Mesenchymal stem cell (in vitro differentiated cells and primary cell): ENCODE measurements at regions not wholly inside any gene's neighbourhood (a gene's known extent, or its start where the extent isn't known, plus 50 kb on each side); places are given as distances from the start of the nearest gene placed in this dataset.
"Not testable (repeated sequence)": the region's sequence is repeated elsewhere in the genome, so short reads cannot be mapped to it uniquely, and the experiment has no call there.

Source experiments
- DNase-seq: peaks from one replicate; pipeline ENCODE4 v3.0.0-alpha.2; 2013
- H2AFZ ChIP-seq: one replicate; pipeline ENCODE4 v1.6.1; 2013; ENCODE audit warnings: low read depth, mild to moderate bottlenecking, control low read depth, inconsistent platforms, low read length, moderate library complexity
- H2AK5ac ChIP-seq: 2 replicates; pipeline ENCODE4 v1.6.1; 2013; ENCODE audit warnings: low read length, moderate library complexity, mild to moderate bottlenecking, inconsistent platforms; ENCODE audit not compliant: severe bottlenecking
- H2BK120ac ChIP-seq: one replicate; pipeline ENCODE4 v1.6.1; 2013; ENCODE audit warnings: low read depth, mild to moderate bottlenecking, inconsistent platforms, low read length, moderate library complexity
- H2BK12ac ChIP-seq, 2 experiments: one replicate each; pipeline ENCODE4 v1.6.1; 2013; ENCODE audit warnings: inconsistent platforms in 2 of 2, low read length in 2 of 2, mild to moderate bottlenecking in 2 of 2, moderate library complexity in 2 of 2, control low read depth in 1 of 2
- H2BK15ac ChIP-seq: one replicate; pipeline ENCODE4 v1.6.1; 2013; ENCODE audit warnings: mild to moderate bottlenecking, low read depth, inconsistent platforms; ENCODE audit not compliant: poor library complexity, severe bottlenecking
- H2BK5ac ChIP-seq: 2 replicates; pipeline ENCODE4 v1.6.1; 2013; ENCODE audit warnings: low read depth, mild to moderate bottlenecking, low read length, control low read depth, inconsistent platforms; ENCODE audit not compliant: poor library complexity, severe bottlenecking
- H3K14ac ChIP-seq, 2 experiments: one replicate each; pipeline ENCODE4 v1.6.1; 2013; ENCODE audit warnings: inconsistent platforms in 2 of 2, low read length in 2 of 2, control low read depth in 1 of 2, mild to moderate bottlenecking in 1 of 2, moderate library complexity in 1 of 2
- H3K18ac ChIP-seq, 2 experiments: one replicate each; pipeline ENCODE4 v1.6.1; 2013; ENCODE audit warnings: inconsistent platforms in 2 of 2, low read length in 2 of 2, control low read depth in 1 of 2, low read depth in 1 of 2, mild to moderate bottlenecking in 1 of 2
- H3K23ac ChIP-seq, 2 experiments: one replicate each; pipeline ENCODE4 v1.6.1; 2013; ENCODE audit warnings: inconsistent platforms in 2 of 2, low read length in 2 of 2, mild to moderate bottlenecking in 2 of 2, moderate library complexity in 2 of 2, control low read depth in 1 of 2
- H3K27ac ChIP-seq: 2 replicates; pipeline ENCODE4 v1.5.1; 2013; ENCODE audit warnings: mild to moderate bottlenecking, moderate library complexity, low read length, control low read depth, inconsistent platforms; ENCODE audit not compliant: poor library complexity, severe bottlenecking
- H3K27me3 ChIP-seq, 2 experiments: 2 replicates each; pipeline versions ENCODE4 v1.6.1 to v1.7.0; 2013; ENCODE audit warnings: low read length in 2 of 2, mild to moderate bottlenecking in 2 of 2, moderate library complexity in 2 of 2, control low read depth in 1 of 2, inconsistent platforms in 1 of 2; ENCODE audit not compliant: control insufficient read depth in 1 of 2, insufficient read depth in 1 of 2
- H3K36me3 ChIP-seq, 2 experiments: 2 replicates each; pipeline versions ENCODE4 v1.6.1 to v1.7.0; 2013; ENCODE audit warnings: low read length in 2 of 2, control low read depth in 1 of 2, inconsistent platforms in 1 of 2, low read depth in 1 of 2, mild to moderate bottlenecking in 1 of 2; ENCODE audit not compliant: insufficient read depth in 2 of 2, control insufficient read depth in 1 of 2
- H3K4ac ChIP-seq, 2 experiments: one replicate each; pipeline ENCODE4 v1.6.1; 2013; ENCODE audit warnings: inconsistent platforms in 2 of 2, low read length in 2 of 2, mild to moderate bottlenecking in 2 of 2, moderate library complexity in 2 of 2, control low read depth in 1 of 2, low read depth in 1 of 2
- H3K4me1 ChIP-seq: 2 replicates; pipeline ENCODE4 v1.6.1; 2013; ENCODE audit warnings: low read depth, low read length, control low read depth; ENCODE audit not compliant: control insufficient read depth, insufficient read depth
- H3K4me2 ChIP-seq: 2 replicates; pipeline ENCODE4 v1.6.1; 2013; ENCODE audit warnings: low read length, mild to moderate bottlenecking, inconsistent platforms; ENCODE audit not compliant: poor library complexity, severe bottlenecking
- H3K4me3 ChIP-seq, 2 experiments: 2 replicates each; pipeline versions ENCODE4 v1.5.1 to v1.7.0; 2013; ENCODE audit warnings: low read length in 2 of 2, mild to moderate bottlenecking in 2 of 2, control low read depth in 1 of 2, low read depth in 1 of 2; ENCODE audit not compliant: insufficient read depth in 1 of 2
- H3K79me1 ChIP-seq: replicated peaks from 2 replicates; pipeline ENCODE4 v1.6.1; 2013; ENCODE audit warnings: mild to moderate bottlenecking, control low read depth, low read length, inconsistent platforms; ENCODE audit not compliant: poor library complexity, severe bottlenecking
- H3K9ac ChIP-seq: 2 replicates; pipeline ENCODE4 v1.7.0; 2013; ENCODE audit warnings: mild to moderate bottlenecking, low read length, moderate library complexity
- H3K9me3 ChIP-seq: 2 replicates; pipeline ENCODE4 v1.7.0; 2013; ENCODE audit warnings: mild to moderate bottlenecking, low read length; ENCODE audit not compliant: control insufficient read depth
- H4K8ac ChIP-seq: one replicate; pipeline ENCODE4 v1.6.1; 2013; ENCODE audit warnings: inconsistent platforms, mild to moderate bottlenecking, low read length, moderate library complexity
- H4K91ac ChIP-seq: one replicate; pipeline ENCODE4 v1.6.1; 2013; ENCODE audit warnings: mild to moderate bottlenecking, low read length, inconsistent platforms
- WGBS: methylation state at CpG from one replicate; pipeline ENCODE4 v1.1.7; 2013; ENCODE audit warnings: mixed read lengths; 5-methylcytosine and 5-hydroxymethylcytosine counted together

DNA sequence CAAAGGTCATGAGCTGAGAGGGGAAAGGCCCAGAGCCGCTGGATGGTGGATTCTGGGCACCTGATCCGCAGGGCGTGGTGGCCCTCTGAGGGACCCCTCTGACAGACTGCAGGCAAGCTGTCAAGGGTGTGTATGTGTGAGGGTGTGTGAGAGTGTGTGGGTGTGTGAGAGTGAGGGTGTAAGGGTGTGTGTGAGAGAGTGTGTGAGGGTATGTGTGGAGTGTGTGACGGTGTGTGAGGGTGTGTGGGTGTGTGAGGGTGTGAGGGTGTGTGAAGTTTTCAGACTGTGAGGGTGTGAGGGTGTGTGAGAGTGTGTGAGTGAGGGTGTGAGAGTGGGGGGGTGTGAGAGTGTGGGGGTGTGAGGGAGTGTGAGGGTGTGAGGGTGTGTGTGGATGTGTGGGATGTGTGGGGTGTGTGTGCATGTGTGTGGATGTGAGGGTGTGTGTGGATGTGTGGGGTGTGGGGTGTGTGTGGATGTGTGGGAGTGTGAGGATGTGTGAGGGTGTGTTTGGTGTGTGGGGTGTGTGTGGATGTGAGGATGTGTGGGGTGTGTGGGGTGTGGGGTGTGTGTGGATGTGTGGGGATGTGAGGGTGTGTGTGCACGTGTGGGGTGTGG lies 156.7 kb downstream of the TMEM121 start:
- H2BK15ac ChIP-seq, result no peak overlapping the region
- H3K4me3 ChIP-seq, result peak overlapping the region in 1 of 2 experiments; percentile 35
- no peak overlapping the region for H3K23ac ChIP-seq
- H3K79me1 ChIP-seq, result no peaks in the 10 kb centered on the region
- H3K9me3 ChIP-seq, result no peaks in the 10 kb centered on the region
- no peak overlapping the region for H2BK12ac ChIP-seq
- H3K27ac ChIP-seq, result no peak overlapping the region
- H3K36me3 ChIP-seq, result no peaks in the 10 kb centered on the region
- no peak overlapping the region for H2AFZ ChIP-seq
- H3K4ac ChIP-seq, result no peak overlapping the region
- H2AK5ac ChIP-seq, result no peak overlapping the region
- no peak overlapping the region for H3K14ac ChIP-seq
- no peaks in the 10 kb centered on the region for H3K27me3 ChIP-seq
- no peak overlapping the region for H4K91ac ChIP-seq
- DNase-seq, result no peak
- no peak overlapping the region for H2BK5ac ChIP-seq
- H3K4me1 ChIP-seq, result no peaks in the 10 kb centered on the region
- 67% methylated on average over 5 of the region's 5 CpGs for WGBS
- no peak overlapping the region for H3K9ac ChIP-seq
- no peak overlapping the region for H4K8ac ChIP-seq
- H3K4me2 ChIP-seq, result no peak overlapping the region
- no peak overlapping the region for H2BK120ac ChIP-seq
- no peak overlapping the region for H3K18ac ChIP-seq

DNA sequence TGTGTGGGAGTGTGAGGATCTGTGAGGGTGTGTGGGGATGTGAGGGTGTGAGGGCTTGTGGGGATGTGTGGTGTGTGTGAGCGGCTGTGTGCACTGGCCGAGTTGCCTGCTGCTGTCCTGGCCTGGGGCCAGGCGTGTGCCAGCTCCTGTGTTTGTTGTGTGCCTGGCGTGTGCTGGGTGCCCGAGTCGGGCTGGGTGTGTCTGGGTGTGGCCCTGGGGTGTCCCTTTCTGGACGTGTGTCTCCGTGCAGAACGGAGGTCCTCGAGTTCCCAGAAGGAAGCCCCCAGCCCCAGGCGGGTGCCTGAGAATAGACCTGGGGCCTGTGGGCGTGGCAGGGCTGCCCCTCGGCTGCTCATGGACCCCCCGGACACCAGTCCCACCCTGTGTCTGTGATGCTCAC lies 157.7 kb downstream of the TMEM121 start:
- not testable (repeated sequence) for H3K4me3 ChIP-seq, H2AFZ ChIP-seq, H2BK15ac ChIP-seq, H2AK5ac ChIP-seq, H3K4ac ChIP-seq, H3K4me1 ChIP-seq, H4K8ac ChIP-seq, H3K27me3 ChIP-seq, H3K23ac ChIP-seq, H2BK5ac ChIP-seq, H3K18ac ChIP-seq, H3K36me3 ChIP-seq, H2BK12ac ChIP-seq, H3K9ac ChIP-seq, H3K27ac ChIP-seq, H3K4me2 ChIP-seq, H4K91ac ChIP-seq, H3K14ac ChIP-seq, H2BK120ac ChIP-seq, H3K79me1 ChIP-seq, DNase-seq, H3K9me3 ChIP-seq
- no CpG with 5 or more reads among the region's 14 CpGs for WGBS

- not testable (repeated sequence) for H2BK5ac ChIP-seq, H3K9me3 ChIP-seq, H2AK5ac ChIP-seq, H3K14ac ChIP-seq, H4K8ac ChIP-seq, H3K9ac ChIP-seq, H3K4ac ChIP-seq, H3K27ac ChIP-seq, H2BK15ac ChIP-seq, H3K23ac ChIP-seq, H3K79me1 ChIP-seq, H2BK120ac ChIP-seq, H3K4me2 ChIP-seq, H3K27me3 ChIP-seq, H2AFZ ChIP-seq, H3K36me3 ChIP-seq, H3K4me1 ChIP-seq, DNase-seq, H3K4me3 ChIP-seq, H4K91ac ChIP-seq, H3K18ac ChIP-seq, H2BK12ac ChIP-seq
- 97% methylated on average over 5 of the region's 8 CpGs for WGBS
Observed at GRCh38 chr14:105684597-105684996, 158.2 kb downstream of the TMEM121 start.

GRCh38 chr14:105685003-105685402 lies 158.6 kb downstream of the TMEM121 start:
- H3K23ac ChIP-seq, result no peak overlapping the region
- no peak overlapping the region for H4K8ac ChIP-seq
- no peak for DNase-seq
- H3K14ac ChIP-seq, result no peak overlapping the region
- H3K4me3 ChIP-seq, result no peak overlapping the region
- H2AK5ac ChIP-seq, result no peak overlapping the region
- no peaks in the 10 kb centered on the region for H3K9me3 ChIP-seq
- H2BK5ac ChIP-seq, result no peak overlapping the region
- H3K4me1 ChIP-seq, result no peaks in the 10 kb centered on the region
- H4K91ac ChIP-seq, result no peak overlapping the region
- no peak overlapping the region for H3K18ac ChIP-seq
- no peaks in the 10 kb centered on the region for H3K27me3 ChIP-seq
- WGBS, result 84% methylated on average over 2 of the region's 2 CpGs
- H3K4me2 ChIP-seq, result no peak overlapping the region
- H2BK120ac ChIP-seq, result no peak overlapping the region
- H3K4ac ChIP-seq, result no peak overlapping the region
- H2BK12ac ChIP-seq, result no peak overlapping the region
- H2BK15ac ChIP-seq, result no peak overlapping the region
- H3K79me1 ChIP-seq, result no peaks in the 10 kb centered on the region
- no peak overlapping the region for H3K27ac ChIP-seq
- H3K9ac ChIP-seq, result no peak overlapping the region
- no peaks in the 10 kb centered on the region for H3K36me3 ChIP-seq
- H2AFZ ChIP-seq, result no peak overlapping the region
